OCI-LY1 (cell line): ENCODE measurements at regions not wholly inside any gene's neighbourhood (a gene's known extent, or its start where the extent isn't known, plus 50 kb on each side); places are given as distances from the start of the nearest gene placed in this dataset.

Experiments used
- CTCF ChIP-seq: fragments of 200-600 bp; sonication (generic), shearing (Covaris generic); IDR thresholded peaks from 2 replicates; pipeline ENCODE4 v1.5.1; 2017; ENCODE audit warnings: mild to moderate bottlenecking, antibody characterized with exemption, low read length, moderate library complexity, mixed read lengths
- EZH2 ChIP-seq: fragments of 200-600 bp; sonication (generic), shearing (Covaris generic); IDR thresholded peaks from 2 replicates; pipeline ENCODE4 v1.8.0; 2017; ENCODE audit warnings: borderline replicate concordance, mixed run types, mild to moderate bottlenecking, antibody characterized with exemption, low read length, moderate library complexity, mixed read lengths

- TF ChIP-seq EZH2, result no peak
- no peak for TF ChIP-seq CTCF
Observed at GRCh38 chr10:35795131-35795824, 153.2 kb upstream of the FZD8 start.
